ENCODE measurements at regions not wholly inside any gene's neighbourhood (a gene's known extent, or its start where the extent isn't known, plus 50 kb on each side); places are given as distances from the start of the nearest gene placed in this dataset.

GRCh38 chr7:10121631-10122030, 852.0 kb upstream of the PHF14 start:
- TF ChIP-seq CTCF (IDR thresholded peaks at IDR 0.05; ENCODE audit: control extremely low read depth, extremely low read depth) = no peak
- H3K27ac ChIP-seq (ENCODE audit: low read depth in 1 of 2, low read length in 1 of 2) = no peak overlapping the region
- H3K9me3 ChIP-seq (ENCODE audit: control insufficient read depth in 4 of 4, insufficient read depth in 3 of 4, low read length in 3 of 4) = no peaks in the 10 kb centered on the region
- H3K9ac ChIP-seq (ENCODE audit: insufficient read depth in 1 of 2, low read length in 2 of 2) = no peak overlapping the region
- no peaks in the 10 kb centered on the region for H3K36me3 ChIP-seq (ENCODE audit: control insufficient read depth in 4 of 4, insufficient read depth in 4 of 4, low read length in 4 of 4)
- H3K27me3 ChIP-seq (ENCODE audit: control insufficient read depth in 3 of 3, insufficient read depth in 3 of 3, low read length in 2 of 3) = no peaks in the 10 kb centered on the region
- H3K4me1 ChIP-seq (ENCODE audit: control insufficient read depth in 5 of 5, insufficient read depth in 5 of 5, low read length in 5 of 5) = peaks cover 0 to 17% (median 0%) of the 10 kb centered on the region in 5 donors
- no peak overlapping the region for H3K4me3 ChIP-seq
- ATAC-seq (ENCODE audit: insufficient read depth, low FRiP score) = no peak
- WGBS, 2 donors = 51 to 82% methylated on average over 2 of the region's 2 CpGs
- peak in 2 of 3 donors; percentile 35 to 58 for DNase-seq

GRCh38 chr7:10122551-10123100, 851.0 kb upstream of the PHF14 start:
- ATAC-seq (ENCODE audit: insufficient read depth, low FRiP score) (no peak), DNase-seq (peak; percentile 35 to 79 (median 70))
- H3K36me3 ChIP-seq (ENCODE audit: control insufficient read depth in 4 of 4, insufficient read depth in 4 of 4, low read length in 4 of 4) = no peaks in the 10 kb centered on the region

GRCh38 chr7:10128748-10129147, 844.9 kb upstream of the PHF14 start:
- H3K27me3 ChIP-seq (ENCODE audit: control insufficient read depth in 3 of 3, insufficient read depth in 3 of 3, low read length in 2 of 3) = no peaks in the 10 kb centered on the region
- H3K36me3 ChIP-seq (ENCODE audit: control insufficient read depth in 4 of 4, insufficient read depth in 4 of 4, low read length in 4 of 4) = no peaks in the 10 kb centered on the region
- H3K4me1 ChIP-seq (ENCODE audit: control insufficient read depth in 5 of 5, insufficient read depth in 5 of 5, low read length in 5 of 5) = no peaks in the 10 kb centered on the region
- no peaks in the 10 kb centered on the region for H3K9me3 ChIP-seq (ENCODE audit: control insufficient read depth in 4 of 4, insufficient read depth in 3 of 4, low read length in 3 of 4)
- no peak overlapping the region for H3K27ac ChIP-seq (ENCODE audit: low read depth in 1 of 2, low read length in 1 of 2)
- WGBS, 2 donors = 13 to 34% methylated on average over 1 of the region's 1 CpG
- ATAC-seq (ENCODE audit: insufficient read depth, low FRiP score) = no peak
- no peak overlapping the region for H3K9ac ChIP-seq (ENCODE audit: insufficient read depth in 1 of 2, low read length in 2 of 2)
- TF ChIP-seq CTCF (IDR thresholded peaks at IDR 0.05; ENCODE audit: control extremely low read depth, extremely low read depth) = no peak
- DNase-seq = peak; percentile 16 to 55 (median 19)
- no peak overlapping the region for H3K4me3 ChIP-seq

More at GRCh38 chr7:10122551-10123100, 851.0 kb upstream of the PHF14 start:
- Histone ChIP-seq H3K9ac (ENCODE audit: insufficient read depth in 1 of 2, low read length in 2 of 2) (no peak overlapping the region), H3K4me3 (no peak overlapping the region), H3K9me3 (ENCODE audit: control insufficient read depth in 4 of 4, insufficient read depth in 3 of 4, low read length in 3 of 4) (no peaks in the 10 kb centered on the region), H3K27me3 (ENCODE audit: control insufficient read depth in 3 of 3, insufficient read depth in 3 of 3, low read length in 2 of 3) (no peaks in the 10 kb centered on the region), H3K27ac (ENCODE audit: low read depth in 1 of 2, low read length in 1 of 2) (peak overlapping the region; percentile 17 to 45), H3K4me1 (ENCODE audit: control insufficient read depth in 5 of 5, insufficient read depth in 5 of 5, low read length in 5 of 5) (peaks cover 0 to 17% (median 0%) of the 10 kb centered on the region in 5 donors)
- TF ChIP-seq CTCF (IDR thresholded peaks at IDR 0.05; ENCODE audit: control extremely low read depth, extremely low read depth) = no peak
- WGBS, 2 donors = 28 to 33% methylated on average over 4 of the region's 4 CpGs
